ENCODE measurements at regions not wholly inside any gene's neighbourhood (a gene's known extent, or its start where the extent isn't known, plus 50 kb on each side); places are given as distances from the start of the nearest gene placed in this dataset.

- H3K79me2 ChIP-seq (ENCODE audit: insufficient read depth, low read depth, low read length): no peaks in the 10 kb centered on the region
- H3K9me2 ChIP-seq (ENCODE audit: insufficient read depth, low read length): no peaks in the 10 kb centered on the region
Observed at GRCh38 chr1:177883581-177883980, 86.3 kb downstream of the SEC16B start.

GRCh38 chr1:177880339-177880891, 89.4 kb downstream of the SEC16B start:
- H3K36me3 ChIP-seq (ENCODE audit: insufficient read depth, low read length): no peaks in the 10 kb centered on the region
- H3K4me1 ChIP-seq (ENCODE audit: insufficient read depth, low read length, poor library complexity, severe bottlenecking): no peaks in the 10 kb centered on the region
- TF ChIP-seq CTCF (conservative IDR thresholded peaks at IDR 0.05; ENCODE audit: low read length) (no peak), EZH2phosphoT487 (IDR thresholded peaks at IDR 0.05; ENCODE audit: borderline replicate concordance, low read depth, low read length) (no peak)
- H2AFZ ChIP-seq (ENCODE audit: low read length): no peak overlapping the region
- no peak overlapping the region for H3K27ac ChIP-seq (ENCODE audit: low read depth, low read length, poor library complexity, severe bottlenecking)
- CTCF ChIA-PET (ENCODE audit: unreplicated experiment): no interaction called here
- POLR2A ChIA-PET: interaction anchor here (1.0 kb wide), 1 partner anchor 12 kb away, joined by 3 read pairs; no protein-coding TSS in a partner anchor
- H3K79me2 ChIP-seq (ENCODE audit: insufficient read depth, low read depth, low read length): no peaks in the 10 kb centered on the region
- BruUV-seq (replicated peaks): no TSS peak
- H3K9me2 ChIP-seq (ENCODE audit: insufficient read depth, low read length): no peaks in the 10 kb centered on the region
- intact Hi-C loops (cut with micrococcal nuclease; ENCODE audit: unreplicated experiment): no loop called here
- DNase-seq (ENCODE audit: low spot score): no peak
- H3K9me3 ChIP-seq (ENCODE audit: low read length): no peaks in the 10 kb centered on the region
- no peak overlapping the region for H3K4me2 ChIP-seq (ENCODE audit: low read length)
- no peak overlapping the region for H3K4me3 ChIP-seq (ENCODE audit: low read depth, low read length, poor library complexity, severe bottlenecking)
- H4K20me1 ChIP-seq (ENCODE audit: insufficient read depth, low read length): no peaks in the 10 kb centered on the region

More at GRCh38 chr1:177883581-177883980, 86.3 kb downstream of the SEC16B start:
- no peak overlapping the region for H2AFZ ChIP-seq (ENCODE audit: low read length)
- POLR2A ChIA-PET: no interaction called here
- no peaks in the 10 kb centered on the region for H3K9me3 ChIP-seq (ENCODE audit: low read length)
- DNase-seq (ENCODE audit: low spot score): no peak
- H4K20me1 ChIP-seq (ENCODE audit: insufficient read depth, low read length): no peaks in the 10 kb centered on the region
- no peaks in the 10 kb centered on the region for H3K36me3 ChIP-seq (ENCODE audit: insufficient read depth, low read length)
- TF ChIP-seq EZH2phosphoT487 (IDR thresholded peaks at IDR 0.05; ENCODE audit: borderline replicate concordance, low read depth, low read length) (no peak), CTCF (conservative IDR thresholded peaks at IDR 0.05; ENCODE audit: low read length) (no peak)
- no peak overlapping the region for H3K4me2 ChIP-seq (ENCODE audit: low read length)
- no peak overlapping the region for H3K4me3 ChIP-seq (ENCODE audit: low read depth, low read length, poor library complexity, severe bottlenecking)
- no peak overlapping the region for H3K27ac ChIP-seq (ENCODE audit: low read depth, low read length, poor library complexity, severe bottlenecking)
- no TSS peak for BruUV-seq (replicated peaks)
- CTCF ChIA-PET (ENCODE audit: unreplicated experiment): no interaction called here
- H3K4me1 ChIP-seq (ENCODE audit: insufficient read depth, low read length, poor library complexity, severe bottlenecking): no peaks in the 10 kb centered on the region
- intact Hi-C loops (cut with micrococcal nuclease; ENCODE audit: unreplicated experiment): no loop called here

- Histone ChIP-seq H3K4me2 (ENCODE audit: low read length) (no peak overlapping the region), H3K9me3 (ENCODE audit: low read length) (no peaks in the 10 kb centered on the region), H3K79me2 (ENCODE audit: insufficient read depth, low read depth, low read length) (no peaks in the 10 kb centered on the region), H4K20me1 (ENCODE audit: insufficient read depth, low read length) (no peaks in the 10 kb centered on the region), H2AFZ (ENCODE audit: low read length) (no peak overlapping the region), H3K4me3 (ENCODE audit: low read depth, low read length, poor library complexity, severe bottlenecking) (no peak overlapping the region), H3K27ac (ENCODE audit: low read depth, low read length, poor library complexity, severe bottlenecking) (no peak overlapping the region), H3K9me2 (ENCODE audit: insufficient read depth, low read length) (no peaks in the 10 kb centered on the region), H3K36me3 (ENCODE audit: insufficient read depth, low read length) (no peaks in the 10 kb centered on the region), H3K4me1 (ENCODE audit: insufficient read depth, low read length, poor library complexity, severe bottlenecking) (no peaks in the 10 kb centered on the region)
- no TSS peak for BruUV-seq (replicated peaks)
- DNase-seq (ENCODE audit: low spot score): no peak
- ChIA-PET POLR2A (interaction anchor here (0.6 kb wide), 1 partner anchor 134 kb away, joined by 3 read pairs; no protein-coding TSS in a partner anchor), CTCF (ENCODE audit: unreplicated experiment) (no interaction called here)
- intact Hi-C loops (cut with micrococcal nuclease; ENCODE audit: unreplicated experiment): no loop called here
- no peak for TF ChIP-seq CTCF (conservative IDR thresholded peaks at IDR 0.05; ENCODE audit: low read length)
- TF ChIP-seq EZH2phosphoT487 (IDR thresholded peaks at IDR 0.05; ENCODE audit: borderline replicate concordance, low read depth, low read length): no peak
Observed at GRCh38 chr1:177877086-177877485, 92.8 kb downstream of the SEC16B start.

Data from OCI-LY7 (cell line).